ENCODE measurements at regions not wholly inside any gene's neighbourhood (a gene's known extent, or its start where the extent isn't known, plus 50 kb on each side); places are given as distances from the start of the nearest gene placed in this dataset.
"Not testable (repeated sequence)": the region's sequence is repeated elsewhere in the genome, so short reads cannot be mapped to it uniquely, and the experiment has no call there.

- not testable (repeated sequence) for DNase-seq
Observed at GRCh38 chrX:115840729-115841409, 279.9 kb downstream of the PLS3 start.

DNA sequence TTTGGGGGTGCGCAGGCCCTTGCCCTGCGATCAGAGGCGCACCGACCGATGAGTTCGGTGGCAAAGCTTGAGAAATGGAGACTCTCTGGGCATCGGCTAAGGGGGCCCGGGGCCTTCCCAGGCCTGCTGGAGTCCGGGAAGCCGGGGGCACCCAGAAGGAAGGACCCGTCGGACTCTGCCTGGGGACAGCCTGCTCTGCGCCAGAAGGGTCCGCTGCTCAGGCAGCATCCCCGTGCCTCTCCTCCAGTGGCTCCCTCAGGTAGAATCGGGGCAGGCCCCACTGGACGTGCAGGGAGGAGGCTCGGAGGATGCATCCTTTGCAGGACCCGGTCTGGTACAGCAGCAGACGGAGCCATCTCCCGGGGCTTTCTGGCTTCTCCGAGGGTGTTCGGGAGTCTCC lies 290.0 kb downstream of the PLS3 start:
- not testable (repeated sequence) for DNase-seq

DNA sequence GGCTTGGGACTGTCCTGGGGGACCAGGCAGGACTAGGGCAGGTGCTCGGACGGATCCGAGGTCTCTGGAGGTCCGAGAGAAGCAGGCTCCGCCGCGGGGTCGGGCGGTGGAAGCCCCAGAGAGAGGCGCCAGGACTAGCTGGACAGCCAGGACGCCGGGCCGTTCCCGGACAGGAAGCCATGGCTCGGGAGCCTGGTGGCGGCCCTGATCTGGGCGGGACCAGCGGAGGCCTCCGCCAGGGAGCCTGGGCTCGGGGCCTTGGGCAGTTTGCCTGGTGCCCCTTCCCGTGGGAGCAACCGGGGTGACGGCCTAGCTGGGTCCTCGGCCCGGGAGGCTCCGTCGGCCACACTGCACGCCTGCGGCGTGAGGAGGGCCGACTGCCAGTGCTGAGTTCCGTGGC lies 292.3 kb downstream of the PLS3 start:
- not testable (repeated sequence) for DNase-seq

DNA sequence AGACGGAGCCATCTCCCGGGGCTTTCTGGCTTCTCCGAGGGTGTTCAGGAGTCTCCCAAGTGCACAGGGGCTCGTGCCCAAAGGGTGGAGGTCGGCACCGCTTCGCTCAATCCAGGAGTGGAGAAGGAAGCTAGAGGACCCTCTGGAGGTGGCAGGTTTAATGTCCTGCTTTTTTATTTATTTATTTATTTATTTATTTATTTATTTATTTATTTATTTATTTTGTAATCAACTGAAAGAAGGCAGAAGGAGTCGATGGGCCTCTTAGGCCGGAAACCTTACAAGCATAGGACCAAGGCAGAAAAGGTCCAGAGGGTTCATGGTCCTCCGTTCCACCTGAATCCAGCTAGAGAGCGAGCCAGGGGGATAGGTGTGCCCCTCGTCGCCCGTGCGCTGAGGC lies 289.4 kb upstream of the AGTR2 start:
- DNase-seq: not testable (repeated sequence)

- not testable (repeated sequence) for DNase-seq
Observed at GRCh38 chrX:115884121-115884520, 286.4 kb upstream of the AGTR2 start.

DNA sequence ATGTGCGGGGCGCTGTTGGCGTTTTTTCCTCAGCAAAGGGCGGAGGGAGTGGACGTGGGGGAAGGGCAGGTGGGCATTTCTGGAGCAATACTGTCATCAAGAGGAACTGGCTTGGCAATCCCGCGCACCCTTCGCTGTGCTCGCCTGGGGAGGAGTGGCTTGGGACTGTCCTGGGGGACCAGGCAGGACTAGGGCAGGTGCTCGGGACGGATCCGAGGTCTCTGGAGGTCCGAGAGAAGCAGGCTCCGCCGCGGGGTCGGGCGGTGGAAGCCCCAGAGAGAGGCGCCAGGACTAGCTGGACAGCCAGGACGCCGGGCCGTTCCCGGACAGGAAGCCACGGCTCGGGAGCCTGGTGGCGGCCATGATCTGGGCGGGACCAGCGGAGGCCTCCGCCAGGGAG lies 282.5 kb upstream of the AGTR2 start:
- DNase-seq: peak; percentile 90

GRCh38 chrX:115888519-115888918 lies 282.0 kb upstream of the AGTR2 start:
- DNase-seq: not testable (repeated sequence)

GRCh38 chrX:115889121-115889890 lies 281.2 kb upstream of the AGTR2 start:
- no peak for DNase-seq

- DNase-seq: no peak
Observed at GRCh38 chrX:115892056-115892708, 278.4 kb upstream of the AGTR2 start.

GRCh38 chrX:115892787-115893671 lies 277.5 kb upstream of the AGTR2 start:
- peak; percentile 67 for DNase-seq

DNA sequence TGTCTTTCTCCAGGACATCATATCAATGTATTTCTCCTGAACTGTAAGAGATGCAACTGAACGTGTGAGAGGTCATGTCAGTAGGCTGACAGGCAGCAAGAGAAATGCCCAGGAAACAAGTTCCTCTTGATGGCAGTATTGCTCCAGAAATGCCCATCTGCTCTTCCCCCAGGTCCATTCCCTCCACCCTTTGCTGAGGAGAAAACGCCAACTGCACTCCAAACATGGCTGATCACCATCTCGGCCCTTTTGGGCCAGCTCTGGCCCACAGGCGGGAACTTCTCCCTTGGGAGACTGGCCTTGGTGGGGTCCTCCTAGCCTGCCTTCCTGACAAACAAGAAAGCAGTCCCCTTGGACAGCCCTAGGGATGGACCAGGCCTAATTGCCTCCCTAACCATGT lies 276.5 kb upstream of the AGTR2 start:
- no peak for DNase-seq

DNA sequence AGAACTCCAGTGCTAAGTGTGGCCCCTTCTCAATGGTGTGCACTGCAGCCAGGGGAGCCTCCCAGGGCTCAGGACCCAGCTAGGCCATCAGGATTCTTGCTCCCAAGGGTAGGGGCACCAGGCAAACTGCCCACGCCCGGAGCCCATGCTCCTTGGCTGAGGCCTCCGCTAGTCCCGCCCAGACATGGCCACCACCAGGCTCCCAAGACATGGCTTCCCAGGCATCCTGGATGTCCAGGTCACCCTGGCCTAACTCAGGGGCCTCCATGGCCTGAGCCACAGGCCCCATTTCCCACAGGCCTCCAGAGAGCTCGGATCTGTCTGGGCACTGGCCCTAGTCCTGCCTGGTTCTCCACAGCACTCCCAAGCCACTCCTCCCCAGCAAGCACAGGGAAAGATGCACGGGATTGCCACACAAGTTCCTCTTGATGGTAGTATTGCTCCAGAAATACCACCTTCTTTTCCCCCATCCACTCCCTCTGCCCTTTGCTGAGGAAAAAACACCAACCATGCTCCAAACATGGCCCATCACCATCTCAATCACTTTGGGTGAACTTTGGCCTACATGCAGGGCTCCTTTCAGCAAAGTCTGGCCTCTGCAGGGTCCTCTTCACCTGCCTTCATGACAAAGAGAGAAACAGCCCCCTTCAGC lies 274.7 kb upstream of the AGTR2 start:
- no peak for DNase-seq

DNA sequence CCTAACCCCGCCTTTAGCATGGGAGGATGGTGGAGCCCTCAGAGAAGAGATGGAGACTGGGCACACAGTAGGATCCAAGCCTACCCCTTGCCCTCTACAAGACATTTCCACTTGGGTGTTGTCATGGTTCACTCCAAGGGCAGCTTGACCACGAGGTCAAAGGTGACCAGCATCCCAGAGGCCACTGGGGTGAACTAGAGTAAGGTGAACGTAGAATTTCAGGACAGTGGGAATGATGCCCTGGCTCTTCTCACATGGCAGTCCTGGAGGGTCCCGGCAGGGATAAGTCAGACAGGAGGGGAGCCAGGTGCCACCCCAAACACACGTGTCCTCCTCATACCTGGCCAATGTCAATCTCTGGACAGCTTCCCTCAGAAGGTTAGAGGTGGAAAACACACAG lies 274.2 kb upstream of the AGTR2 start:
- DNase-seq: no peak

- DNase-seq: no peak
Observed at GRCh38 chrX:115897956-115898355, 272.6 kb upstream of the AGTR2 start.

DNA sequence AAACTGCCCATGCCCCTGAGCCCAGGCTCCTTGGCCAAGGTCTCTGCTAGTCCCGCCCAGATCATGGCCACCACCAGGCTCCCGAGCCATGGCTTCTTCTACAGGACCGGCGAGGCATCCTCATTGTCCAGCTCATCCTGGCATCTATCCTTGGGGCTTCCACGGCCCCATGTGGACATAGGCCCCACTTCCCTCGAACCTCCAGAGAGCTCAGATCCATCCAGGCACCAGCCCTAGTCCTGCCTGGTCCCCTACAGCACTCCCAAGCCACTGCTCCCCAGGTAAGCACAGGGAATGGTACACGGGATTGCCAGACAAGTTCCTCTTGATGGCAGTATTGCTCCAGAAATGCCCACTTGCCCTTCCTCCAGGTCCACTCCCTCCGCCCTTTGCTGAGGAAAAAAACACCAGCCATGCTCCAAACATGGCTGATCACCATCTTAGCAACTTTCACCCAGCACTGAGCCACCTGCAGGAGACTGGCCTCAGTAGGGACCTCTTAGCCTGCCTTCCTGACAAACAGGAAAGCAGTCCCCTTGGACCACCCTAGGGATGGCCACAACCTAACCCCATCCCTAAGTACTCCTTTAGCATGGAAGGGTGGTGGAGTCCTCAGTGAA lies 272.1 kb upstream of the AGTR2 start:
- peak; percentile 71 for DNase-seq

DNA sequence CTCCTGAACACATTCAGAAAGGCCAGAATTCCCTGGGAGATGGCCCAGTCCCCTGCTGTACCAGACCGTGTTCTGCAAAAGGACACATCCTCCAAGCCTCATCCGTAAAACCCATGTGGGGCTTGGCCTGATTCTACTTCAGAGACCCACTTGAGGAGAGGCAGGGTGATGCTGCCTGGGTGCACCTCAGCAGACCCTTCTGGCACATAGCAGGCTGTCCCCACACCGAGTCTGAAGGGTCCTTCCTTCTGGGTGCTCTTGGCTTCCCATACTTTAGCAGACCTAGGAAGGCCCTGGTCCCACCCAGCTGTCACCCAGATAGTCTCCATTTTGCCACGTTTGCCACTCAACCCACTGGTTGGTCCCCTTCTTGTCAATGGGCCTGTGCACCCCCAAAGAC lies 270.1 kb upstream of the AGTR2 start:
- DNase-seq: no peak

DNA sequence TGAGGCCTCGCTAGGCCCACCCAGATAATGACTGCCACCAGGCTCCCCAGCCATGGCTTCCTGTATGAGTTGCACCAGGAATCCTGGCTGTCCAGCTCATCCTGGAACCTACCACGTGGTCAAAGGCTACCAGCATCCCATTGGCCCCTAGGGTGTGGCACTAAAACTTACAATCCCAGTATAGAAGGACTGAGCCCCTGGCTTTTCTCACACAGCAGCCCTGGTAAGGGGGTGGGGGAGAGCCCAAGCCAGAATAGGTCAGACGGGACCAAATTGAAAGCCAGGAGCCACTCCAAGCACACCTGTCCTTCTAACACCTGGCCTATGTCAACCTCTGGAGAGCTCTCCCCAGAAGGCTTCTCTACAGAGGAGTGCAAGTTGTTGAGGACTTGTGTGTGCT lies 269.3 kb upstream of the AGTR2 start:
- DNase-seq: no peak

DNA sequence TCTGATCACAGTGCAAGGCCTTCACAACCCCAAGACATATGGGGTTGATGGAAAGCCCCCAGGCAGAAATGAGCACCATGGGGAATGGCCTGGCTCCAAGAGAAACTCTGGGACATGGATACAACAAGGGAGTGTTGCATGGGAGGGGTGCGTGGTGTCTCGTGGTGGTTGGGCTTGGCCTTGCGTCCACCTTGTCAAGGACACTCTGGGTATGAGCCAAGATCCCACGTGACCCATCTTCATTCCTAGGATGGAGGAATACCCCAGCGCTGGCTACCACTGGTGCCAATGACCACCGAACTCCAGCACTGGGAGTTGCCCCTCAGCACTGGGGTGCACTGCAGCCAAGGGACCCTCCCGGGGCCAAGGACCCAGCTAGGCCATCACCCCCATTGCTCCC lies 267.5 kb upstream of the AGTR2 start:
- DNase-seq: no peak

DNA sequence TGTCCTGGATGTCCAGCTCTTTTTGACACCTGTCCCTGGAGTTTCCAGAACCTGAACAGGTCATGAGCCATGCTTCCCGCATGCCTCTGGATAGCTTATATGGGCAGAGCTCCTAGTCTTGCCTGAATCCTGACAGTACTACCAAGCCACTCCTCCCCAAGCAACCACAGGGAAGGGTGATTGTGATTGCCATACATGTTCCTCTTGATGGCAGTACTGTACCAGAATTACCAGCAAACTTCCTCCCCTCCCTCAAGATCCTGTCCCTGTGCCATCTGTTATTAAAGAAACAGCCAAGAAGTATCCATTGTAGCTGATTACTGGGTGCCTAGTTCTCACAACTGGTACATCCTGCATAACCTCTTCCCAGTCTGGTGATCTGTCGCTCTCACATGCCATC lies 264.3 kb upstream of the AGTR2 start:
- no peak for DNase-seq

- DNase-seq: no peak
Observed at GRCh38 chrX:115906881-115907280, 263.7 kb upstream of the AGTR2 start.

- DNase-seq: no peak
Observed at GRCh38 chrX:115909017-115909416, 261.5 kb upstream of the AGTR2 start.

- DNase-seq: no peak
Observed at GRCh38 chrX:115911967-115912366, 258.6 kb upstream of the AGTR2 start.

All from activated T-cell treated with anti-CD3 and anti-CD28 coated beads, Interleukin-2, amount 50 U/mL, for 1 hour (primary cell).